GM18870 (cell line): ENCODE measurements at regions not wholly inside any gene's neighbourhood (a gene's known extent, or its start where the extent isn't known, plus 50 kb on each side); places are given as distances from the start of the nearest gene placed in this dataset.
"Not testable (repeated sequence)": the region's sequence is repeated elsewhere in the genome, so short reads cannot be mapped to it uniquely, and the experiment has no call there.

Experiments
- ATAC-seq: cut with Tn5 transposase; IDR thresholded peaks from one replicate; pipeline ENCODE4 v1.9.1; 2021; ENCODE audit warnings: moderate library complexity; ENCODE audit not compliant: unreplicated experiment

- no peak for ATAC-seq
Measured at GRCh38 chr17:71635187-71635586, 485.6 kb upstream of the SOX9 start.

- ATAC-seq: no peak
Measured at GRCh38 chr17:71636644-71637043, 484.2 kb upstream of the SOX9 start.

GRCh38 chr17:71638668-71639067 is 482.2 kb upstream of the SOX9 start:
- no peak for ATAC-seq

GRCh38 chr17:71639865-71640264 is 481.0 kb upstream of the SOX9 start:
- ATAC-seq: no peak

GRCh38 chr17:71646890-71647289 is 473.9 kb upstream of the SOX9 start:
- ATAC-seq: not testable (repeated sequence)

- ATAC-seq: not testable (repeated sequence)
Measured at GRCh38 chr17:71648342-71648741, 472.5 kb upstream of the SOX9 start.

- ATAC-seq: no peak
Measured at GRCh38 chr17:71649941-71650350, 470.9 kb upstream of the SOX9 start.

- no peak for ATAC-seq
Measured at GRCh38 chr17:71655542-71655941, 465.3 kb upstream of the SOX9 start.

GRCh38 chr17:71656964-71657858 is 463.6 kb upstream of the SOX9 start:
- no peak for ATAC-seq

- no peak for ATAC-seq
Measured at GRCh38 chr17:71658996-71659395, 461.8 kb upstream of the SOX9 start.

GRCh38 chr17:71664861-71665260 is 456.0 kb upstream of the SOX9 start:
- no peak for ATAC-seq

- ATAC-seq: no peak
Measured at GRCh38 chr17:71666047-71666446, 454.8 kb upstream of the SOX9 start.

- no peak for ATAC-seq
Measured at GRCh38 chr17:71667661-71668060, 453.2 kb upstream of the SOX9 start.

GRCh38 chr17:71668807-71669206 is 452.0 kb upstream of the SOX9 start:
- ATAC-seq: no peak

GRCh38 chr17:71677439-71677838 is 443.4 kb upstream of the SOX9 start:
- no peak for ATAC-seq

GRCh38 chr17:71679832-71680231 is 441.0 kb upstream of the SOX9 start:
- no peak for ATAC-seq

- no peak for ATAC-seq
Measured at GRCh38 chr17:71681427-71682173, 439.2 kb upstream of the SOX9 start.

- no peak for ATAC-seq
Measured at GRCh38 chr17:71682174-71682494, 438.7 kb upstream of the SOX9 start.

GRCh38 chr17:71689782-71690181 is 431.0 kb upstream of the SOX9 start:
- no peak for ATAC-seq

GRCh38 chr17:71699907-71700306 is 420.9 kb upstream of the SOX9 start:
- no peak for ATAC-seq

GRCh38 chr17:71703701-71704100 is 417.1 kb upstream of the SOX9 start:
- ATAC-seq: no peak

- no peak for ATAC-seq
Measured at GRCh38 chr17:71709271-71709890, 411.4 kb upstream of the SOX9 start.
